IMR-90 (cell line): ENCODE measurements at regions not wholly inside any gene's neighbourhood (a gene's known extent, or its start where the extent isn't known, plus 50 kb on each side); places are given as distances from the start of the nearest gene placed in this dataset.

Source experiments
- ATAC-seq: fragments of 200-7000 bp; cut with Tn5 transposase; 2 replicates; pipeline ENCODE4 v1.9.1; 2020; ENCODE audit warnings: low read depth, mild to moderate bottlenecking, moderate library complexity
- BruUV-seq: library from RNA; stranded (reverse); fragments of 400-500 nt; replicated peaks from 2 replicates; lab custom pipeline; 2021; lab: Mats Ljungman, UMichigan
- CTCF ChIA-PET: fragments of 300-600 bp; formaldehyde crosslinking; extraction: SDS; loops from one replicate; lab custom pipeline; 2021; ENCODE audit warnings: antibody characterized with exemption; lab: Yijun Ruan, JAX
- POLR2A ChIA-PET: fragments of 300-600 bp; sonication (Branson Sonifier 250); formaldehyde crosslinking; loops from one replicate; lab custom pipeline; 2022; ENCODE audit warnings: antibody characterized with exemption; ENCODE audit not compliant: unreplicated experiment; lab: Charles Lee
- DNase-seq: peaks from one replicate; pipeline ENCODE4 v3.0.0; 2013
- H2AFZ ChIP-seq: replicated peaks from 2 replicates; pipeline ENCODE3; 2013; ENCODE audit warnings: low read length, mild to moderate bottlenecking; ENCODE audit not compliant: poor library complexity
- H2AK5ac ChIP-seq: 2 replicates; pipeline ENCODE4 v1.6.1; 2013; ENCODE audit warnings: low read depth, low read length, inconsistent platforms
- H2AK9ac ChIP-seq: replicated peaks from 2 replicates; pipeline ENCODE3; 2013; ENCODE audit warnings: mild to moderate bottlenecking, low read depth, low read length, moderate library complexity; ENCODE audit not compliant: poor library complexity
- H2BK120ac ChIP-seq: 2 replicates; pipeline ENCODE4 v1.6.1; 2013; ENCODE audit warnings: low read depth, low read length, inconsistent platforms
- H2BK15ac ChIP-seq: 3 replicates; pipeline ENCODE4 v1.6.1; 2013; ENCODE audit warnings: low read depth, low read length, inconsistent platforms
- H2BK20ac ChIP-seq: 2 replicates; pipeline ENCODE4 v1.6.1; 2013; ENCODE audit warnings: low read depth, mild to moderate bottlenecking, inconsistent platforms, low read length, moderate library complexity
- H2BK5ac ChIP-seq: 2 replicates; pipeline ENCODE4 v1.6.1; 2013; ENCODE audit warnings: mild to moderate bottlenecking, low read depth, low read length, inconsistent platforms; ENCODE audit not compliant: poor library complexity, severe bottlenecking
- H3K14ac ChIP-seq: replicated peaks from 2 replicates; pipeline ENCODE4 v1.6.1; 2013; ENCODE audit warnings: low read depth, low read length, inconsistent platforms
- H3K18ac ChIP-seq: 2 replicates; pipeline ENCODE4 v1.6.1; 2013; ENCODE audit warnings: low read depth, low read length, control low read depth
- H3K23ac ChIP-seq: 2 replicates; pipeline ENCODE4 v1.6.1; 2013; ENCODE audit warnings: low read depth, low read length, inconsistent platforms
- H3K27ac ChIP-seq: 2 replicates; pipeline ENCODE4 v1.5.1; 2013; ENCODE audit warnings: mild to moderate bottlenecking, control low read depth, low read length; ENCODE audit not compliant: insufficient read depth
- H3K27me3 ChIP-seq: 2 replicates; pipeline ENCODE4 v1.6.1; 2013; ENCODE audit warnings: low read length; ENCODE audit not compliant: control insufficient read depth, insufficient read depth
- H3K36me3 ChIP-seq: 2 replicates; pipeline ENCODE4 v1.6.1; 2013; ENCODE audit warnings: low read length, mixed read lengths; ENCODE audit not compliant: control insufficient read depth, insufficient read depth
- H3K4ac ChIP-seq: 2 replicates; pipeline ENCODE4 v1.6.1; 2013; ENCODE audit warnings: low read depth, low read length, inconsistent platforms
- H3K4me1 ChIP-seq: 2 replicates; pipeline ENCODE4 v1.6.1; 2013; ENCODE audit warnings: low read length, mixed read lengths; ENCODE audit not compliant: control insufficient read depth, insufficient read depth
- H3K4me2 ChIP-seq: 2 replicates; pipeline ENCODE4 v1.6.1; 2013; ENCODE audit warnings: low read depth, mild to moderate bottlenecking, control low read depth, low read length, moderate library complexity
- H3K4me3 ChIP-seq: 2 replicates; pipeline ENCODE4 v1.5.1; 2013; ENCODE audit warnings: low read depth, mild to moderate bottlenecking, control low read depth, low read length, moderate library complexity; ENCODE audit not compliant: insufficient read depth
- H3K56ac ChIP-seq: 2 replicates; pipeline ENCODE4 v1.6.1; 2013; ENCODE audit warnings: low read length, inconsistent platforms; ENCODE audit not compliant: insufficient read depth; ENCODE audit errors: extremely low read depth
- H3K79me1 ChIP-seq, 2 experiments: 2 replicates each; pipeline ENCODE4 v1.6.1; 2013; ENCODE audit warnings: low read length in 2 of 2, inconsistent platforms in 1 of 2, low read depth in 1 of 2
- H3K9ac ChIP-seq: 2 replicates; pipeline ENCODE4 v1.6.1; 2013; ENCODE audit warnings: low read depth, low read length, control low read depth
- H3K9me1 ChIP-seq: 2 replicates; pipeline ENCODE4 v1.6.1; 2013; ENCODE audit warnings: low read length, inconsistent platforms; ENCODE audit not compliant: insufficient read depth
- H3K9me3 ChIP-seq: 2 replicates; pipeline ENCODE4 v1.6.1; 2013; ENCODE audit warnings: low read length; ENCODE audit not compliant: control insufficient read depth, insufficient read depth
- H4K20me1 ChIP-seq: 2 replicates; pipeline ENCODE4 v1.6.1; 2013; ENCODE audit warnings: low read length, inconsistent platforms; ENCODE audit not compliant: insufficient read depth
- H4K5ac ChIP-seq: 2 replicates; pipeline ENCODE4 v1.6.1; 2013; ENCODE audit warnings: mild to moderate bottlenecking, low read depth, low read length, control low read depth
- H4K8ac ChIP-seq, 2 experiments: 2 replicates each; pipeline ENCODE4 v1.6.1; 2013; ENCODE audit warnings: low read depth in 2 of 2, low read length in 2 of 2, control low read depth in 1 of 2, inconsistent platforms in 1 of 2
- H4K91ac ChIP-seq: 2 replicates; pipeline ENCODE4 v1.6.1; 2013; ENCODE audit warnings: low read depth, low read length, inconsistent platforms; ENCODE audit not compliant: insufficient read depth
- BHLHE40 ChIP-seq: fragments of 150-350 bp; IDR thresholded peaks from 2 replicates; pipeline ENCODE4 v1.6.1; 2016; ENCODE audit warnings: mild to moderate bottlenecking, low read depth, low read length
- CEBPB ChIP-seq: IDR thresholded peaks from 2 replicates; pipeline ENCODE4 v1.6.1; 2012; ENCODE audit warnings: low read depth, low read length, improper control_type of control experiment
- CHD1 ChIP-seq: IDR thresholded peaks from 2 replicates; pipeline ENCODE4 v1.6.1; 2012; ENCODE audit warnings: low read depth, low read length, improper control_type of control experiment
- CTCF ChIP-seq: conservative IDR thresholded peaks from 2 replicates; pipeline ENCODE4 v1.5.1; 2012; ENCODE audit warnings: mild to moderate bottlenecking, low read depth, low read length, improper control_type of control experiment
- ELK1 ChIP-seq: fragments of 150-350 bp; IDR thresholded peaks from 2 replicates; pipeline ENCODE4 v1.6.1; 2016; ENCODE audit warnings: low read depth, mild to moderate bottlenecking, low read length, moderate library complexity, borderline replicate concordance
- FOS ChIP-seq: fragments of 150-350 bp; IDR thresholded peaks from 2 replicates; pipeline ENCODE4 v1.6.1; 2016; ENCODE audit warnings: low read depth, low read length
- MAFK ChIP-seq: IDR thresholded peaks from 2 replicates; pipeline ENCODE4 v1.6.1; 2012; ENCODE audit warnings: low read depth, low read length, improper control_type of control experiment
- MAZ ChIP-seq: IDR thresholded peaks from 2 replicates; pipeline ENCODE4 v1.6.1; 2012; ENCODE audit warnings: low read depth, mild to moderate bottlenecking, low read length, improper control_type of control experiment, moderate library complexity, borderline replicate concordance
- NFE2L2 ChIP-seq: fragments of 150-350 bp; IDR thresholded peaks from 2 replicates; pipeline ENCODE4 v1.6.1; 2016; ENCODE audit warnings: low read depth, mild to moderate bottlenecking, low read length
- RAD21 ChIP-seq: IDR thresholded peaks from 2 replicates; pipeline ENCODE4 v1.6.1; 2012; ENCODE audit warnings: low read length, improper control_type of control experiment
- RCOR1 ChIP-seq: IDR thresholded peaks from 2 replicates; pipeline ENCODE4 v1.6.1; 2012; ENCODE audit warnings: mild to moderate bottlenecking, low read length, improper control_type of control experiment; ENCODE audit not compliant: insufficient replicate concordance
- RFX5 ChIP-seq: IDR thresholded peaks from 2 replicates; pipeline ENCODE4 v1.8.0; 2012; ENCODE audit warnings: low read depth, mild to moderate bottlenecking, low read length, moderate library complexity
- SMC3 ChIP-seq: fragments of 150-350 bp; IDR thresholded peaks from 2 replicates; pipeline ENCODE4 v1.6.1; 2016; ENCODE audit warnings: low read depth, mild to moderate bottlenecking, antibody characterized with exemption, low read length, moderate library complexity
- WGBS, 2 experiments: methylation state at CpG; one replicate each; pipeline versions ENCODE4 v1.1.5 to v1.1.7; 2013; ENCODE audit warnings: missing lambda C conversion rate in 2 of 2; ENCODE audit not compliant: insufficient read length in 1 of 2; ENCODE audit errors: extremely low coverage in 2 of 2; 5-methylcytosine and 5-hydroxymethylcytosine counted together
- dilution Hi-C: fragments of 300-500 bp; cut with HindIII; formaldehyde crosslinking; loops from one replicate; pipeline ENCODE4 v1.14.3; 2018; ENCODE audit warnings: low sequenced_read_pairs; ENCODE audit not compliant: unreplicated experiment
- in situ Hi-C: fragments of 300-500 bp; cut with MboI; formaldehyde crosslinking; loops from 3 replicates; pipeline ENCODE4 v1.14.3; 2019; ENCODE audit warnings: low sequenced_read_pairs, inconsistent platforms, mixed read lengths
- intact Hi-C: fragments of 100-400 bp; cut with micrococcal nuclease; formaldehyde crosslinking; loops from 2 replicates; pipeline ENCODE4 v1.10.0; 2022

DNA sequence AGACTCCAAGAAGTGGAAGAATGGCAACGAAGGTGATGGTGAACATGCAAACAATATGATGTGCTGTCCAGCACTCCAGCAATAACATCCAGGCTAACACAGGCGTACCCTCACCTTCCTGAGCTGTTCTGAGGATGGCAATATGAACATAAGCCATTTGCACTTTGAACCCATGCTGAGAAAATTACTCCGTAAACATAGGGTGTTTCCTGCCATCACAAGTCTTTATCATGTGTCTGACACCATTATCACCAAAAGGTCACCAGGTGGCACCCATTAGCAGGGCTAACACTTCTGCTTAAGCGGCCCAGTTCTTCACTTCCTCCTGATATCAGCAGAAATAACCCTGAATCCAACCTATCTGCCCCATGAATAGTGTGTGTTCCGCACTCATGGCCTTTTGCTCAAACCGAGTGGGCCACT is 482.8 kb downstream of the MED13L start:
- dilution Hi-C loops (no loop called here), in situ Hi-C loops (no loop called here), intact Hi-C loops (no loop called here)
- Histone ChIP-seq H3K9ac (no peak overlapping the region), H4K20me1 (no peaks in the 10 kb centered on the region), H3K9me1 (no peaks in the 10 kb centered on the region), H4K91ac (no peak overlapping the region), H2AK5ac (no peak overlapping the region), H3K4me3 (no peak overlapping the region), H2AFZ (no peak overlapping the region), H3K18ac (no peak overlapping the region), H3K23ac (no peak overlapping the region), H3K14ac (no peak overlapping the region), H3K27ac (no peak overlapping the region), H3K56ac (no peak overlapping the region), H2AK9ac (no peak overlapping the region), H3K4me1 (no peaks in the 10 kb centered on the region), H3K4me2 (no peak overlapping the region), H2BK120ac (no peak overlapping the region), H2BK20ac (no peak overlapping the region), H3K36me3 (no peaks in the 10 kb centered on the region), H2BK5ac (no peak overlapping the region), H3K4ac (no peak overlapping the region), H3K79me1 (no peaks in the 10 kb centered on the region), H4K8ac (no peak overlapping the region), H2BK15ac (no peak overlapping the region), H3K9me3 (no peaks in the 10 kb centered on the region), H3K27me3 (no peaks in the 10 kb centered on the region), H4K5ac (no peak overlapping the region)
- ATAC-seq (no peak), DNase-seq (no peak)
- TF ChIP-seq SMC3 (no peak), CHD1 (no peak), CEBPB (no peak), ELK1 (no peak), RAD21 (no peak), MAFK (no peak), FOS (no peak), NFE2L2 (no peak), RFX5 (no peak), MAZ (no peak), CTCF (no peak), RCOR1 (no peak), BHLHE40 (no peak)
- BruUV-seq: no TSS peak
- CTCF ChIA-PET: no interaction called here
- POLR2A ChIA-PET: no interaction called here
- no CpG with 5 or more reads among the region's 6 CpGs for WGBS, 2 experiments
